ENCODE measurements at regions not wholly inside any gene's neighbourhood (a gene's known extent, or its start where the extent isn't known, plus 50 kb on each side); places are given as distances from the start of the nearest gene placed in this dataset.

DNA sequence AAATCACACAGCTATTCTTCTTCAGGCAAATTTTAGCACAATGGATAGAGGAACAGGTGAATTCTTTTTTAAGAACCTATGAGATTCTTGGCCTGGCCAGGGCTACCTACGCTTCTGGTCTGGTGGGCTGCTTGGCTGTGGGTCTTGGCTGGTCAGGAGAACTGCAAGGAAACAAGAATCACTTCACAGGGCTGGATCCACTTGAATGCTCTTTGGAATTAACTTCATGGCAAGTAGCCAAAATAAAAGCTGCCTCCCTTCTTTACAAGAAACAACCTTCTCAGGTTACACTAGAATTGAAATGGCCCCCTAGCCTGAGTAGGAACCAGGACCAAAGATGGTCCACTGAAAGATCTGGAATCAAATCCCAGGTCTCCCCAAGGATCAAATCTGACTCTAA, 519.1 kb downstream of the IQCM start:
- DNase-seq (ENCODE audit: low read depth, low spot score) = peak; percentile 37

GRCh38 chr4:149296084-149296483, 519.6 kb downstream of the IQCM start:
- peak; percentile 5 for DNase-seq (ENCODE audit: low read depth, low spot score)

DNA sequence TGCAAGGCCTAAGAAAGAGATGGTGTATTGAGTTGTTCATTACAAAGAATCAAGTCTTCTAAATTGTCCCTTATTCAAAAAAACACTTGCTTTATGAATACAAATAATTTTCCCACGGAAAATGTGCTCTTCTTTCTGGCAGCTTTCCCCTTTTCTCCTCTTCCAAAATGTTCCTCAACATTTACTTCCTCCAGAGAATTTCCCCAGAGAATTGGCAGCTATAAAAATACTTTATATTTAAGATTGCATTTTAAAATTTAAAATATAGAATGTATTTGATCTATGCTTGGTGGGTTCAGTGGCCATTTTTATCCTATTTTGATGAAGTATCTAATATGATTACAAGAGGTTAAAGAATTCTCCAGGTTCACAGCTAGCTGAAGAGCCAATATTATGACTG, 521.0 kb downstream of the IQCM start:
- no peak for DNase-seq (ENCODE audit: low read depth, low spot score)

DNA sequence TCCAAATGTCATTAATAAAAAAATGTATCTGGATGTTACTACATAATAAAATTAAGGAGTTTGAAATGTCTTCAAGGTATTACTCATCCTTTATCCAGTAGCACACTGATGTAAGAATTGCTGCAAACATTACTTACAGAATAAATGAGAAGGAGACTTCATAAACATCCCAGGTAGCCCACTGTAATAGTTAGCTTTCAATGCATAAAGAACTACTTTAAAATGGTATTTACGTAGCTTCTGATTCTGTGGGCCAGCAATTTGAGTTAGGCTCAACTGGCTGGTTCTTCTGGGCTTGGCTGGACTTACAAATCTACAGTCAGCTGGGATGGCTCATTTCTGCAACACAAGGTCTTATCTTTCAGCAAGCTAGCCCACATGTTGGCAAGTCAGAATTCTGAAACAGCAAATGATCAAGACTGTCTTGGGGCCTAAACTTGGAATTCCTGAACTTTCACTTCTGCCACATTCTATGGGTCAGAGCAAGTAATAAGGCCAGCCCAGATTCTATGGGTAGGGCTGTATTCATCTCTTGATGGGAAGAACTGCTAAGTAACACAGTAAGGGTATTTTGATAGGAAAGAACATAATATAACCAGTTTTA, 522.5 kb downstream of the IQCM start:
- no peak for DNase-seq (ENCODE audit: low read depth, low spot score)

DNA sequence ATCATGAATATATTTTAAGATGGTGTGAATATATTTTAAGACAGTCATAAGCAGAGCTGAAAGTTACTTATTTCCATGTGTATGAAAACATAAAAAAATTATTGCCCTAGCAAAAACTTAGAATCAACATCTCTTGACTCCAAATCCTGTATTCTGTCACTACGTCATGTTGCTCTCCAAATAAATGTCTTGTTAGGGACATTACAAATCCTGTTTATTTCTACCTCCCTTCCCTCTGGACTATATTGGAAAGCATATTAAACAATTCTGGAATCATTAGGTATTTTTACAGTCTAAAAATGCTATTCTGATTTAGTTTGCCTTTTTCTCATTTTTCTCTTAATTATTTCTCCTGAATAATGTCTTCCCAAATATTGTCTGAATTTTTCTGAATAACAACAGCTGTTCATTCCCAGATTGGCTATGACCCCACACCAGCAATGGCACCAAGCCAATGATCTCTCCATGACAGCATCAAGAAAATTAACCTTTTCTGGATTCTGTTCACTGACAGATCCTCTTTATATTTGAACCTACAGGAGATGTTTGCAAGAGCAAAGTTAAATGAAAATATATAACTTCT, 523.1 kb downstream of the IQCM start:
- DNase-seq (ENCODE audit: low read depth, low spot score) = no peak

GRCh38 chr4:149291463-149291862, 524.2 kb downstream of the IQCM start:
- DNase-seq (ENCODE audit: low read depth, low spot score) = peak; percentile 72

DNA sequence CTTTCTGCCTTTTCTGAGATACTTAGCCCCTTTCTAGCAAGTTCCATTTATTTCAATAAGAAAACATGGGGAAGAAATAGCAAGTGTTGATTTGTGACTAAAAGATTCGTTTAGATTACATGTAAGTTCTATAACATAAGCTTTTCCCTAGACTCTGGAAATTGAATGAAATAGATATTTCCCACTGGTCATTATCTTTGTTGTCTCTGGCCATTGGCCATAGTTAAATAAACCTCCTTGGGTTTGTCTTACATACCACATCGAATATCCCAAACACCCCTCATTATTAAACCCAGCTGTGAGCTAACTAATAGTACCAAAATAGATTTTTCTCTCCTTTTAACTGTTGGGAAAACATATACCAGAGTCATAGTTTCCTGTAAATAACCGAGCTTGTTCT, 534.8 kb downstream of the IQCM start:
- DNase-seq (ENCODE audit: low read depth, low spot score) = no peak

DNA sequence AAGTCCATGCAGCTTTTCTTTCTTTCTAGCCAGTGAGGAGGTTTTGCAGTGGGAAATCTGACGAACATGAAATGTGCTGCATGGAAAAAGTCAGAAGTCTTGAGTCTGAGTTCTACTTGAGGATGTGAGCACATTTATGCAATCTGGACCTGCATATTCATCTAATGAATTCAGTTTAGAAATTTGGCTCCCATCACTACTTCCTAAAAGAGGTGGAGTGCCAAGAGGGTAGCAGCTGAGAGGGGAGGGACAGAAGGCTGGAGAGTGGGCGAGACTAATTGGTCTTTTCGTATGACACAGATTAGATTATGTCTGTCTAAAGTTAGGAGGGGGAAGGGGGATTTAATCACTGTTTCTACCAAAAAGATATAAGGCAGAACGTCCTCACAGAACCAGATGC, 535.9 kb downstream of the IQCM start:
- DNase-seq (ENCODE audit: low read depth, low spot score) = no peak

- no peak for DNase-seq (ENCODE audit: low read depth, low spot score)
These were observed 536.3 kb downstream of the IQCM start for GRCh38 chr4:149279331-149279730.

GRCh38 chr4:149277705-149278104, 537.9 kb downstream of the IQCM start:
- DNase-seq (ENCODE audit: low read depth, low spot score) = no peak

- no peak for DNase-seq (ENCODE audit: low read depth, low spot score)
These were observed 545.8 kb downstream of the IQCM start for GRCh38 chr4:149269835-149270234.

GRCh38 chr4:149266301-149266700, 549.3 kb downstream of the IQCM start:
- DNase-seq (ENCODE audit: low read depth, low spot score) = no peak

DNA sequence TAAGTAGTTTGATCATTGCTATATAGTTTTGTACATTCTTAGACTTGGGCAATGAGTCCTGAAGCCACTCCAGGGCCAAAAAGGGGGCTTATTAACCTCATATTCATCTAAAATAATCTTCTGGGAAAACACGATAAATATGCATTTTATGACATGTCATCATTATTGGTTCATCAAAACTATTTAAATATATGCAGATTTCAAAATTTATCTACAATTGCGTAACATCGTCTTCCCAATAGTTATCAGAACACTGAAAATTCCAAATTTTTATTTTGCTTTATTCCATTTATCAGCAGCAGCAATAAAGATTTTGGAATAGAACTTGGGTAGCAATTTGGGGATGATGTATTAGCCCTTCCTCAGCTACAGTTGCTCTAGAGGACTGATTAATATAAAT, 550.0 kb downstream of the IQCM start:
- DNase-seq (ENCODE audit: low read depth, low spot score) = no peak

DNA sequence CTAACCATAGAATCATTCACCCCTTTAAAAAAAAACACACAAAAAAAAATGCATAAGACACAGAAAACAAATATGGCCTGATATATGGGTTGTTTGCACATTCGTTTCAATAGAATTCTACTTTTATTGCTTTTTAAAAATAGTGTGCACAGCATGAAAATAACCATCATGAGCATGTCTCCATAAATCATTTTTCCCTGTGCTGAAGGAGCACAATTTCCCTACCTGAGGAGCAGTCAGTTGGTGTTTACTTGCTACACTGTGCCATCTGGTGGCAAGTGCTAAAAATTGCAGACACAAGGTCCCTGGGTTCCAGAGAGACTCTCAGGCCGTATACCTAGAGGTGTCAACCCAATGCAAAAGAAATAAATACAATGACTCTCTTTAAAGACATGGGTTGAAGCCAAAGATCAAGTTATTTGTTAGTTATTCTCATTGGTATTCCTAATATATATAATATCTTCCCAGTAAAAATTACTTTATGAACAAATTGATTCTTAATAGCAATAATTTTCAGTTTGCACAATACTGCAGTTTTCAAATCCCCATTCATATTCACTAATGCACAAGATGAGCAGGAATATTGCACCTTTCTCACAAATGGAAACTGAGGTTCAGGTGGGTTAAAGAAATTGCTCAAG, 551.4 kb downstream of the IQCM start:
- DNase-seq (ENCODE audit: low read depth, low spot score) = peak; percentile 76

DNA sequence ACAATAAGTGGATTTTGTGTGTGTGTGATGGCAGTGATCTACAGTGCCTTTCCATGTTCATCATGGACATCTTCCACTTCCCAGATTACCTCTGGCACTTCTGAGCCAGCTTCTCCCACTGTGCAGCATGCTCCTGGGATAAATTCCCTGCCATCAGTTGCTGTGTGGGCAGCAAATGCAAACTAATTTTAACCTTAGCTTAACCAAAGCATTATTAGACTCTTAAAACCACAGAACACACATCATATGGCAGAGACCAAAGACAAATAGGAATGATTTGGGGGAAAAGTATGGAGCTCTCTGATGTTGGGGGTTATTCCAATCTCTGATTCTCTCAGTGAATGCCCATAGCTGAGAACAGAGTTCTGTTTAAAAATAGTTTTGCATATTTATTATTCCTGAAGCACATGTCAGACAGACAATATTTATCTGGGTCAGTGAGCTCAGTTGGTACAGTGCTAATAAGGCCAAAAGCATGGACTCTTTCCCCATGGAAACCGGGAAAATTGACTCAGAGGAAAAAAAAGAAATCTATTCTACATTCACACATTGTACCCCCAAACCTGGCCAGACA, 567.4 kb downstream of the IQCM start:
- DNase-seq (ENCODE audit: low read depth, low spot score) = no peak

GRCh38 chr4:149247164-149247563, 568.5 kb downstream of the IQCM start:
- peak; percentile 10 for DNase-seq (ENCODE audit: low read depth, low spot score)

- DNase-seq (ENCODE audit: low read depth, low spot score) = no peak
These were observed 570.3 kb downstream of the IQCM start for GRCh38 chr4:149245333-149245732.

DNA sequence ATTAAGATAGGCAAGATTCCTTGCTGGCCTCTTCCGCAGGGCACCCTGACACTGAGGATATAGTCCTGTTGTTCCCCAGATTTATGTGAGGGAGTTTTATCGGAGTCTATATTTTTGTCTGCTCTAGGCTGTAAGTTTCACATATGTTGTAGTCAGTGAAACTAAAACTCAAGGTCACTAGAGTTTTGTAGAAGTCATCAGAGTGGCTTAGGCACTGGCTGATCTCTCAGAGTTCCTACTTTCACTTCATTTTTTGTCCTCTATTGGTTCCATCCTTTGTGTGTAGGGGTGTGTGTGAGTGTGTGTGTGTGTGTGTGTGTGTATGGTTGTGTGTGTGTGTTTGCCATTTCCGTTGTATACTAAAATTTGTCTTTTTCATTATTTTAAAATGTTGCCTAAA, 577.5 kb downstream of the IQCM start:
- DNase-seq (ENCODE audit: low read depth, low spot score) = no peak

- no peak for DNase-seq (ENCODE audit: low read depth, low spot score)
These were observed 580.8 kb downstream of the IQCM start for GRCh38 chr4:149234798-149235197.

- no peak for DNase-seq (ENCODE audit: low read depth, low spot score)
These were observed 592.0 kb downstream of the IQCM start for GRCh38 chr4:149223659-149224058.

DNA sequence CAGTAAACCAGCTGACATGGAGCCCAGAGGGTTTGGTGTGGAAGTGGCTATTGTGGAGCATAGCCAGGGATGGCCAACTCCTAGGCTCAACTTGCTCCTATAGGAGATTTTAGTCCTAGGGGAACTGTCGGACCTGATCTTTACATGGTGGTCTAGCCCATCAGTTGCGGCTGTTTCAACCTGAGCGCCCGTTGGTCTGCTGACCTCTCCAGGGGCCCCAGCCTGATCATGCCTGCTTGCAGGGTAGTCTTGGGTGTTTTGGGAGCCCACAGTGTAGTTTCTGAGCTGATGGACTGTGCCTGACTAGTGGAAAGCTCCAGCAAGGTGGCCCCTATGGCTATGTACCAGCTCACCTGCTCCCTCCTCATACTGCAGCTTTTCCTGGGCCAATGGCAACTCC, 597.0 kb downstream of the IQCM start:
- no peak for DNase-seq (ENCODE audit: low read depth, low spot score)

DNA sequence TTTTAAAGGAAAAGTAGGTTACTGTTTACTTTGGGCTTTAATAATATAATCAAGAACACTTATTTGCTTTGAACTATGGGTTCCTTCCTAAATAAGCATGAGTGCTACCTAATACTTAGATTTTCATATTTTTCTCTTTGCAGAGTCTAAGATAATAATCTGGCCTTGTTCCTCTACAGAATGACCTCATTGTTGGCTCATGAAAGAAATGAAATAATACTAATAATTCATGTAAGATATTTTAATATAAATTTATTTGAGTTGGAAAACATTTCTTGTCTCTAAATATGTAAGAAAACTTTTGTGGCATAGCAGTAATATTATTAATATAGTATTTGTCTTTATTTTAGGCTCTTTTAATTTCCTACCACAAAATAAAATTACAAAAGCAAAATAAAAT, 601.3 kb downstream of the IQCM start:
- no peak for DNase-seq (ENCODE audit: low read depth, low spot score)

- no peak for DNase-seq (ENCODE audit: low read depth, low spot score)
These were observed 603.8 kb downstream of the IQCM start for GRCh38 chr4:149211876-149212275.

Data from astrocyte of the hippocampus (primary cell).